Panc1 (cell line): ENCODE measurements at regions not wholly inside any gene's neighbourhood (a gene's known extent, or its start where the extent isn't known, plus 50 kb on each side); places are given as distances from the start of the nearest gene placed in this dataset.

Experiments
- POLR2AphosphoS5 ChIP-seq: IDR thresholded peaks from 2 replicates; pipeline ENCODE4 v1.6.1; 2012; ENCODE audit warnings: mild to moderate bottlenecking, low read depth, low read length, moderate library complexity
- SIN3A ChIP-seq: IDR thresholded peaks from 2 replicates; pipeline ENCODE4 v1.6.1; 2012; ENCODE audit warnings: low read depth, mild to moderate bottlenecking, low read length, moderate library complexity, borderline replicate concordance; ENCODE audit not compliant: insufficient read depth
- TCF7L2 ChIP-seq: IDR thresholded peaks from 2 replicates; pipeline ENCODE4 v1.6.1; 2011; ENCODE audit warnings: mild to moderate bottlenecking, low read depth, low read length, inconsistent platforms
- TF ChIP-seq, protein P1 (sequence below): fragments of 450-650 bp; IDR thresholded peaks from 2 replicates; pipeline ENCODE4 v1.5.1; 2017; ENCODE audit warnings: mild to moderate bottlenecking
- TF ChIP-seq, protein P2 (sequence below), 2 experiments: IDR thresholded peaks; 2 replicates each; pipeline ENCODE4 v1.6.1; 2011 to 2012; ENCODE audit warnings: low read depth in 2 of 2, control low read depth in 1 of 2, low read length in 1 of 2, mild to moderate bottlenecking in 1 of 2, moderate library complexity in 1 of 2; ENCODE audit not compliant: insufficient read depth in 1 of 2

DNA sequence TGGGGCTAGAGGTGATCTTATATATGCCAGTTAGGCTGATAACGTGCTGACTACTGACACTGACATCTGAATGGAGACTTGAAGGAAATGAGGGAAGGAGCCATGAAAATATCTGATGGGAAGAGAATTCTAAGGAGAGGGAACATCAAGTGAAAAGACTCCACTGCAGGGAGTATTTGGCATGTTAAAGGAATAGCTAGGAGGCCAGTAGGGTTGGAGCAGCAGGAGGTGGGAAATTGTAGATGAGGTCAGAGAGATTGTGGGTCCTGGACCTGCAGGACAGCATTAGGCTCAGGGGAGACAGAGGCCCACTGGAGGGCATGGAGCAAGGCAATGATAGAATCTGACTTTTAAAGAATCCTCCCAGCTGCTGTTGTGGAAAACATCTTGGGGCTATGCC is 55.8 kb upstream of the NSUN7 start:
- TF ChIP-seq, protein P1, sequence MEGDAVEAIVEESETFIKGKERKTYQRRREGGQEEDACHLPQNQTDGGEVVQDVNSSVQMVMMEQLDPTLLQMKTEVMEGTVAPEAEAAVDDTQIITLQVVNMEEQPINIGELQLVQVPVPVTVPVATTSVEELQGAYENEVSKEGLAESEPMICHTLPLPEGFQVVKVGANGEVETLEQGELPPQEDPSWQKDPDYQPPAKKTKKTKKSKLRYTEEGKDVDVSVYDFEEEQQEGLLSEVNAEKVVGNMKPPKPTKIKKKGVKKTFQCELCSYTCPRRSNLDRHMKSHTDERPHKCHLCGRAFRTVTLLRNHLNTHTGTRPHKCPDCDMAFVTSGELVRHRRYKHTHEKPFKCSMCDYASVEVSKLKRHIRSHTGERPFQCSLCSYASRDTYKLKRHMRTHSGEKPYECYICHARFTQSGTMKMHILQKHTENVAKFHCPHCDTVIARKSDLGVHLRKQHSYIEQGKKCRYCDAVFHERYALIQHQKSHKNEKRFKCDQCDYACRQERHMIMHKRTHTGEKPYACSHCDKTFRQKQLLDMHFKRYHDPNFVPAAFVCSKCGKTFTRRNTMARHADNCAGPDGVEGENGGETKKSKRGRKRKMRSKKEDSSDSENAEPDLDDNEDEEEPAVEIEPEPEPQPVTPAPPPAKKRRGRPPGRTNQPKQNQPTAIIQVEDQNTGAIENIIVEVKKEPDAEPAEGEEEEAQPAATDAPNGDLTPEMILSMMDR, result no peak
- no peak for TF ChIP-seq POLR2AphosphoS5
- no peak for TF ChIP-seq TCF7L2
- TF ChIP-seq, protein P2, sequence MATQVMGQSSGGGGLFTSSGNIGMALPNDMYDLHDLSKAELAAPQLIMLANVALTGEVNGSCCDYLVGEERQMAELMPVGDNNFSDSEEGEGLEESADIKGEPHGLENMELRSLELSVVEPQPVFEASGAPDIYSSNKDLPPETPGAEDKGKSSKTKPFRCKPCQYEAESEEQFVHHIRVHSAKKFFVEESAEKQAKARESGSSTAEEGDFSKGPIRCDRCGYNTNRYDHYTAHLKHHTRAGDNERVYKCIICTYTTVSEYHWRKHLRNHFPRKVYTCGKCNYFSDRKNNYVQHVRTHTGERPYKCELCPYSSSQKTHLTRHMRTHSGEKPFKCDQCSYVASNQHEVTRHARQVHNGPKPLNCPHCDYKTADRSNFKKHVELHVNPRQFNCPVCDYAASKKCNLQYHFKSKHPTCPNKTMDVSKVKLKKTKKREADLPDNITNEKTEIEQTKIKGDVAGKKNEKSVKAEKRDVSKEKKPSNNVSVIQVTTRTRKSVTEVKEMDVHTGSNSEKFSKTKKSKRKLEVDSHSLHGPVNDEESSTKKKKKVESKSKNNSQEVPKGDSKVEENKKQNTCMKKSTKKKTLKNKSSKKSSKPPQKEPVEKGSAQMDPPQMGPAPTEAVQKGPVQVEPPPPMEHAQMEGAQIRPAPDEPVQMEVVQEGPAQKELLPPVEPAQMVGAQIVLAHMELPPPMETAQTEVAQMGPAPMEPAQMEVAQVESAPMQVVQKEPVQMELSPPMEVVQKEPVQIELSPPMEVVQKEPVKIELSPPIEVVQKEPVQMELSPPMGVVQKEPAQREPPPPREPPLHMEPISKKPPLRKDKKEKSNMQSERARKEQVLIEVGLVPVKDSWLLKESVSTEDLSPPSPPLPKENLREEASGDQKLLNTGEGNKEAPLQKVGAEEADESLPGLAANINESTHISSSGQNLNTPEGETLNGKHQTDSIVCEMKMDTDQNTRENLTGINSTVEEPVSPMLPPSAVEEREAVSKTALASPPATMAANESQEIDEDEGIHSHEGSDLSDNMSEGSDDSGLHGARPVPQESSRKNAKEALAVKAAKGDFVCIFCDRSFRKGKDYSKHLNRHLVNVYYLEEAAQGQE (IDR thresholded peaks at IDR 0.05; ENCODE audit: insufficient read depth in 1 of 2, low read depth in 2 of 2, low read length in 1 of 2), result no peak
- no peak for TF ChIP-seq SIN3A
